ENCODE measurements at regions not wholly inside any gene's neighbourhood (a gene's known extent, or its start where the extent isn't known, plus 50 kb on each side); places are given as distances from the start of the nearest gene placed in this dataset.

- TF ChIP-seq CTCF (conservative IDR thresholded peaks at IDR 0.05): no peak
- no peak overlapping the region for H3K27ac ChIP-seq
Observed at GRCh38 chrX:20382082-20382481, 115.4 kb upstream of the RPS6KA3 start.

GRCh38 chrX:20378233-20378920, 111.7 kb upstream of the RPS6KA3 start:
- no peak overlapping the region for H3K27ac ChIP-seq
- no peak for TF ChIP-seq CTCF (conservative IDR thresholded peaks at IDR 0.05)

DNA sequence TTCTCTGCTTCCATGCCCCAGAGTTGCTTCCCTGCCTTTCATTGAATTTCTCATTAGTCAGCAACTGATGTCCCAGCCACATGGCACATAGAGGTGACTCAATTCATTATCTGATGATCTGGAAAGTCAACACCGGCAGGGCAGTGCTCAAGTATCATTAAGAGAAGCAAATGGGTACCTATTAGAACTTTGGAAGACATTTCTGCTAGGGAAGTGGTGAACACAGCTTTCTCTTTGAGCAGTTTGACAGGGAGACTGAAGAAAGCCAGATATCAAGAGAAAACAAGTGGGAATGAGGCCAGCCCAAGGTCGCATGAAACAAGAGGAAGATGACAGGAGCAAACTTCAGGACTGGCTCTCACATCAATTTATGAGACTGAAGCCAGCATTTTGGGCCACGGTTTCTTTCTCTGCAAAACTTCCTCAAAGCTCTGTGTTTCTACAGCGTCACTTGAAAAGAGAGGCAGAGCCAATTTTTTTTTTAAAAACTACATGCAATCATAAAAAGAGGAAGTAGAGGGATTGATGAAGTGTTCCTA, 108.3 kb upstream of the RPS6KA3 start:
- H3K27ac ChIP-seq: peak overlapping the region; percentile 78
- no peak for TF ChIP-seq CTCF (conservative IDR thresholded peaks at IDR 0.05)

GRCh38 chrX:20374450-20374849, 107.7 kb upstream of the RPS6KA3 start:
- H3K27ac ChIP-seq: peak overlapping the region; percentile 78
- TF ChIP-seq CTCF (conservative IDR thresholded peaks at IDR 0.05): no peak

- H3K27ac ChIP-seq: peak overlapping the region; percentile 78
- TF ChIP-seq CTCF (conservative IDR thresholded peaks at IDR 0.05): no peak
Observed at GRCh38 chrX:20373063-20373462, 106.4 kb upstream of the RPS6KA3 start.

- H3K27ac ChIP-seq: peak overlapping the region; percentile 78
- TF ChIP-seq CTCF (conservative IDR thresholded peaks at IDR 0.05): no peak
Observed at GRCh38 chrX:20372533-20372932, 105.8 kb upstream of the RPS6KA3 start.

DNA sequence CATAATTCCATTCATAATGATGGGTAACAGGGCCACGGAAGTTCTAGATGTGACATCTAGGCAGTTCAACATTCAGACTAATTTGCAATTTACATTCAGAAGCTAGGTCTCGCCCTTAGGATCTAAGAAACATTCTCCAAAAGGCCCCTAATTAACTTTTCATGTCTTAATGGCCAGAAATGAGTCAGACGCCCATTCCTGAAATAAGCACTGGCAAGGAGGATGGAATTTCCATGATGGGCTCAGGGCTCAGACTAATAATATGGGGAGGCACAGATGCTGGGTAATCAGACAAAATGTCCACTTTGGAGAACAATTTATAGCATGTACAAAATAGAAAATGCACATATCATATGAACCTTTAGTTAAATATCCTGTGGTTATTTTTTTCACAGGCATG, 102.8 kb upstream of the RPS6KA3 start:
- no peak for TF ChIP-seq CTCF (conservative IDR thresholded peaks at IDR 0.05)

More for the DNA sequence above, 102.8 kb upstream of the RPS6KA3 start:
- no peak overlapping the region for H3K27ac ChIP-seq

All from VCaP (cell line).